NCI-H748 (cell line): ENCODE measurements at regions not wholly inside any gene's neighbourhood (a gene's known extent, or its start where the extent isn't known, plus 50 kb on each side); places are given as distances from the start of the nearest gene placed in this dataset.
"Not testable (repeated sequence)": the region's sequence is repeated elsewhere in the genome, so short reads cannot be mapped to it uniquely, and the experiment has no call there.

ENCODE experiments used
- DNase-seq: peaks from one replicate; lab custom pipeline; 2025; ENCODE audit not compliant: unreplicated experiment; lab: John Stamatoyannopoulos, UW

- DNase-seq, result no peak
These were observed 228.8 kb upstream of the B3GALT2 start for GRCh38 chr1:193415256-193415655.

- no peak for DNase-seq
These were observed 227.0 kb upstream of the B3GALT2 start for GRCh38 chr1:193413376-193413775.

- no peak for DNase-seq
These were observed 226.3 kb upstream of the B3GALT2 start for GRCh38 chr1:193412748-193413147.

- DNase-seq, result no peak
These were observed 225.3 kb upstream of the B3GALT2 start for GRCh38 chr1:193411714-193412113.

GRCh38 chr1:193411215-193411614, 224.8 kb upstream of the B3GALT2 start:
- no peak for DNase-seq

- DNase-seq, result no peak
These were observed 222.4 kb upstream of the B3GALT2 start for GRCh38 chr1:193408782-193409293.

- peak; percentile 51 for DNase-seq
These were observed 220.5 kb upstream of the B3GALT2 start for GRCh38 chr1:193406901-193407300.

- no peak for DNase-seq
These were observed 217.8 kb upstream of the B3GALT2 start for GRCh38 chr1:193404236-193404635.

GRCh38 chr1:193402977-193403376, 216.6 kb upstream of the B3GALT2 start:
- no peak for DNase-seq

GRCh38 chr1:193402037-193402436, 215.6 kb upstream of the B3GALT2 start:
- no peak for DNase-seq

- no peak for DNase-seq
These were observed 207.9 kb upstream of the B3GALT2 start for GRCh38 chr1:193394336-193394735.

GRCh38 chr1:193392686-193393085, 206.3 kb upstream of the B3GALT2 start:
- DNase-seq, result no peak

- no peak for DNase-seq
These were observed 202.3 kb upstream of the B3GALT2 start for GRCh38 chr1:193388683-193389082.

- DNase-seq, result no peak
These were observed 201.8 kb upstream of the B3GALT2 start for GRCh38 chr1:193388165-193388564.

- no peak for DNase-seq
These were observed 201.0 kb upstream of the B3GALT2 start for GRCh38 chr1:193387406-193387805.

- DNase-seq, result not testable (repeated sequence)
These were observed 192.0 kb upstream of the B3GALT2 start for GRCh38 chr1:193378451-193378850.

GRCh38 chr1:193377472-193377871, 191.1 kb upstream of the B3GALT2 start:
- no peak for DNase-seq

- no peak for DNase-seq
These were observed 186.1 kb upstream of the B3GALT2 start for GRCh38 chr1:193372553-193372952.

GRCh38 chr1:193368302-193368701, 181.9 kb upstream of the B3GALT2 start:
- DNase-seq, result no peak

- no peak for DNase-seq
These were observed 181.4 kb upstream of the B3GALT2 start for GRCh38 chr1:193367863-193368262.

GRCh38 chr1:193366764-193367507, 180.5 kb upstream of the B3GALT2 start:
- no peak for DNase-seq

- no peak for DNase-seq
These were observed 179.6 kb upstream of the B3GALT2 start for GRCh38 chr1:193365966-193366365.

GRCh38 chr1:193359631-193360030, 173.2 kb upstream of the B3GALT2 start:
- no peak for DNase-seq
